ENCODE measurements at regions not wholly inside any gene's neighbourhood (a gene's known extent, or its start where the extent isn't known, plus 50 kb on each side); places are given as distances from the start of the nearest gene placed in this dataset.

DNA sequence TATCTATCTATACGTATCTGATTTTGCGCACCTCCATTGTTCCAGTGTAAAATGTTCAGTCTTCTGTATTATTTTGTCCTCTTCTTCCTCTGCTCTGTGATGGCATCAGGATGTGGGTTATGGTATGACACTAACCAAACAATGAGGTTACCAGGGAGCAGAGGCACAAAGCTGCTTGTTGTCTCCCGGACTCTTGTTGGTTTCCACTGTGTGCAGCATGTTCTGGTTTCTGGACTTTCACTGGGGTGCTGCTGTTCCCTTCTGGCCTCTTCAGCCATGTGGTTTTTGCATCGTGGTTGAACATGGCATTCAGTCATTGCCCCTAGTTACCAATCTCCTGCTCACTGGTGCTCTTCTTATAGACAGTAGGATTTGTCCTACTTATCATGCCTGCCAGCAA, 665.9 kb downstream of the CBLN2 start:
- Mint-ChIP-seq H3K9me3 (peaks cover 25% of the 10 kb centered on the region), H3K27ac (no peak overlapping the region), H3K4me1 (no peaks in the 10 kb centered on the region), H3K36me3 (no peaks in the 10 kb centered on the region), H3K4me3 (no peak overlapping the region)
- DNase-seq (ENCODE audit: low spot score in 2 of 2) (no peak), ATAC-seq (no peak)

DNA sequence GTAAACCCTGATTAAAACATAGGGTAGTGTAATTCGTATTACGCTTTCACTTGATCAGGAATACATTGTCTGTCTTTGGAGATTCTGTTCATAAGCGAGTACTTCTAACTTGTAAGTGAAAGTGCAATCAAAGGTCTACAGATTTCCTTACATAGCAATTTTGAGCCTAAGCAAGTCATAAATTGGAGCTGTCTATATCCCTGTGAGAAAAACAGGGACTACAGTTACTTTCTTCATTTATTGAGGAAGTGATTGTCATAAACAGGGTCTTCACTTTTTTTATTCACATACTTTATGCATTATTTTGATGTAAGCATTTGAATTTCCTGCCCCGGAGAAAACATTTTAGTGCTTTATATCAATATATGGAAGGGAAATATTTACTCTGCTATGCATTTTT, 670.4 kb downstream of the CBLN2 start:
- Mint-ChIP-seq H3K9me3 (peaks cover 17% of the 10 kb centered on the region), H3K36me3 (no peaks in the 10 kb centered on the region), H3K27ac (no peak overlapping the region), H3K4me1 (no peaks in the 10 kb centered on the region), H3K4me3 (no peak overlapping the region)
- no peak for ATAC-seq
- no peak for DNase-seq (ENCODE audit: low spot score in 2 of 2)

DNA sequence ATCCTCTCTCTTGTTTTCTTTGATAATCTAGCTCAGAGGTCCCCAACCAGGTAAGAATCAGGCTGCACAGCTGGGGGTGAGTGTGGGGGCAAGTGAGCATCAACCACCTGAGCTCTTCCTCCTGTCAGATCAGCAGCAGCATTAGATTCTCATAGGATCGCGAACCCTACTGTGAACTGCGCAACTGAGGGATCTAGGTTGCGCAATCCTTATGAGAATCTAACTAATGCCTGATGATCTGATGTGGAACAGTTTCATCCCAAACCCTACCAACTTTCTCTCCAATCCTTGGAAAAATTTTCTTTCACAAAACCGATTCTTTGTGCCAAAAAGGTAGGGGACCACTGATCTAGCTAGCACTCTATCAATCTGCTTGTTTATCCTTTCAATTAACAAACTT, 678.3 kb downstream of the CBLN2 start:
- no peaks in the 10 kb centered on the region for H3K36me3 Mint-ChIP-seq
- no peak overlapping the region for H3K27ac Mint-ChIP-seq
- DNase-seq (ENCODE audit: low spot score in 2 of 2) (no peak), ATAC-seq (no peak)
- no peak overlapping the region for H3K4me3 Mint-ChIP-seq
- no peaks in the 10 kb centered on the region for H3K4me1 Mint-ChIP-seq
- H3K9me3 Mint-ChIP-seq: peaks cover 16% of the 10 kb centered on the region

DNA sequence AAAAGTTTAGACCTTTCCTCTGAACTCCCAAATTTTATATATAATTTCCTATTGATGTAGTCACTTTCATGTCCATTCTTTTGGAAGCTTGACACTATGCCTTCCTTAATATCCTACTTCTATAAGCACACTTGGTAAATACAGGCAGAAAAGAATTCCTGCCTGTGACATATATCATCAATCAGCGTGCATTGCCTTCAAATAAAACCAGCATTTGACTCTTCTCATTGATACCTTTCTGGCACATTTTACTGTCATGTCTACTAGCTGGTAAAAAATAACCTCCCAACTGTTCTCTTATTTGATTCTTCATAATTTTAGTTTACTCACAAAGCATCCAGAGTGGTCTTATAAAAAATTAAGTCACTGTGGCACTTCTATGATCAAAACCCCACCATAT, 693.5 kb downstream of the CBLN2 start:
- H3K9me3 Mint-ChIP-seq: peaks cover 28% of the 10 kb centered on the region
- no peaks in the 10 kb centered on the region for H3K4me1 Mint-ChIP-seq
- H3K36me3 Mint-ChIP-seq: no peaks in the 10 kb centered on the region
- no peak for ATAC-seq
- no peak overlapping the region for H3K27ac Mint-ChIP-seq
- no peak overlapping the region for H3K4me3 Mint-ChIP-seq
- DNase-seq (ENCODE audit: low spot score in 2 of 2): no peak

DNA sequence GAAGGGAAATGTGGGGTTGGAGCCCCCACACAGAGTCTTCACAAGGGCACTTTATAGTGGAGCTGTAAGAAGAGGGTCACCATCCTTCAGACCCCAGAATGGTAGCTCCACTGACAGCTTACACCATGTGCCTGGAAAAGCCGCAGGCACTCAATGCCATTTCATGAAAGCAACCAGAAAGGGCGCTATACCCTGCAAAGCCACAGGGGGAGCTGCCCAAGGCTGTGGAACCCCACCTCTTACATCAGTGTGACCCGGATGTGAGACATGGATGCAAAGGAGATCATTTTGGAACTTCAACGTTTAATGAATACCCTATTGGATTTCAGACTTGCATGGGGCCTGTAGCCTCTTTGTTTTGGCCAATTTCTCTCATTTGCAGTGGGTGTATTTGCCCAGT, 694.7 kb downstream of the CBLN2 start:
- Mint-ChIP-seq H3K36me3 (no peaks in the 10 kb centered on the region), H3K4me1 (no peaks in the 10 kb centered on the region), H3K4me3 (no peak overlapping the region), H3K27ac (no peak overlapping the region), H3K9me3 (peaks cover 25% of the 10 kb centered on the region)
- DNase-seq (ENCODE audit: low spot score in 2 of 2) (no peak), ATAC-seq (no peak)

DNA sequence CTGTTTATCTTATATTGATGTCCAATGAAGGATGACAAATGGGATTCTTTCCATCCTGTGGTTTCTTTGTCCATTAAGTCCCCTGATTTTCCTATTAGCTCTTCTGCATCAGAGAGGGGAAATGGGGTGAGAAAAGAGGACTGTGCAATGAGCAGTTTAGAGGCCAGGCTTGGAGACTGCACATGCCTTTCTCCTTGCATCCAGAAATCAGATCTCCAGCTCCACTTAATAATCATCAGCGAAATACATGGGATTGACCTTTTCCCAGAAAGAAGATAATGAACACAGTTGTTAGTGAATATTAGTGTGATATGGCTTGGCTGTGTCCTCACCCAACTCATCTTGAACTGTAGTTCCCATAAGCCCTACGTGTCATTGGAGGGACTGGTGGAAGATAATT, 697.4 kb downstream of the CBLN2 start:
- Mint-ChIP-seq H3K36me3 (no peaks in the 10 kb centered on the region), H3K27ac (no peak overlapping the region), H3K4me3 (no peak overlapping the region), H3K4me1 (no peaks in the 10 kb centered on the region), H3K9me3 (peaks cover 24% of the 10 kb centered on the region)
- no peak for ATAC-seq
- DNase-seq (ENCODE audit: low spot score in 2 of 2): no peak

DNA sequence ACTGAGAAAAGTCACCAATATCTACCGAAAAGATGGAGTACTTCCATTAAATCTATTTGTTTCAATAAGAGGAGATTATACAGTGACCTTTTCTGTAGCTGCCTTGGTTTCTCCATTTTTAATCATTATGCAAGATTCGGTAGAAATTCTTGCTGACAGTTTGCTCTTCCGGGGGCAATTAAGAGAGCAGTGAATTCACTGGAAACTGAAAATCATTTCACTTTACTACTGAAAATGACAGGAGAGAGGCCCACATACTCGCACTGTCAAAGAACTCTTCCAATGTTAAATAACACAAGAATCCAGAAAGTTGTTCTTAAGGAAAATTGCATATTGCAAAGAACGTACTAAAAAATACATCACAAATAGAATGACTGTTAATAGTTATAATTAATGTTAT, 699.3 kb downstream of the CBLN2 start:
- Mint-ChIP-seq H3K4me1 (no peaks in the 10 kb centered on the region), H3K9me3 (peaks cover 13% of the 10 kb centered on the region), H3K4me3 (no peak overlapping the region), H3K36me3 (no peaks in the 10 kb centered on the region), H3K27ac (no peak overlapping the region)
- DNase-seq (ENCODE audit: low spot score in 2 of 2): no peak
- no peak for ATAC-seq

DNA sequence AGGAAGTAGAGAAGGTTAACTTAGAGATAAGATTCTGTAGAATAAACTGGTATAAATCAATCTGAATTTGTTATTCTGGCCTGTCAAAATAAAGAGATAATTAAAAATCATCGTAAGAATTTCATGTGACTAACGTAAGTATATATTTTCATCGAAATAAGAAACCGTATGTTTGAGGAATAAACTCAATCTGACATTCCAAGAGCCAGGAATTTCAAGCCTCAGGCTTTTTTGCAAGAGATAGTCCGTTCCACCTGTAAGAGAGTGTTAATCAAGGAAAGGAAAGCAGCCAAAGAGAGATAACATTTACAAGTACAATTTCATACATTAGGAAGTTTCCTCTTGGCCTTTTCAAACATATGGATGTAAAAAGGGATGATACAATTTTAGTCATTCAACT, 701.5 kb downstream of the CBLN2 start:
- Mint-ChIP-seq H3K36me3 (no peaks in the 10 kb centered on the region), H3K9me3 (peaks cover 6% of the 10 kb centered on the region), H3K27ac (no peak overlapping the region), H3K4me3 (no peak overlapping the region), H3K4me1 (no peaks in the 10 kb centered on the region)
- DNase-seq (ENCODE audit: low spot score in 2 of 2) (no peak), ATAC-seq (no peak)

DNA sequence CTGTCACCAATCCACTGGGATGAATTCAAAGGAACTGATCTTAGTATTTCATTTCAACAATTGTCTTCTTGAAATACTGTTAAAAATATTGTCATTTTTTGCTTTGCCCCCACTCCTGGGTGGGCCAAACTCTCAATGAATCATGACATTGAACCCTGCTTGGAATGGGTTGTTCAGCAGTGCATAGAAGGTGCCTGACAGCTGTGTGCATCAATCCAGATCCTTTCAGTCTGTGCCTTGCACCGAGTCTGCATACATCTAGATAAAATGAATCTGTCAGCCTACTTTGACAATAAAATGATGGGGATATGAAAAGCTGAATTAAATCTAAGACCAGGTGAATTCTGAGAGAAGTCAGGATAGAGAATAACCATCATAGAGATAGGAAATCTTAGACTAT, 706.6 kb downstream of the CBLN2 start:
- Mint-ChIP-seq H3K36me3 (no peaks in the 10 kb centered on the region), H3K4me3 (no peak overlapping the region), H3K4me1 (no peaks in the 10 kb centered on the region), H3K27ac (no peak overlapping the region), H3K9me3 (peaks cover 8% of the 10 kb centered on the region)
- no peak for DNase-seq (ENCODE audit: low spot score in 2 of 2)
- no peak for ATAC-seq

DNA sequence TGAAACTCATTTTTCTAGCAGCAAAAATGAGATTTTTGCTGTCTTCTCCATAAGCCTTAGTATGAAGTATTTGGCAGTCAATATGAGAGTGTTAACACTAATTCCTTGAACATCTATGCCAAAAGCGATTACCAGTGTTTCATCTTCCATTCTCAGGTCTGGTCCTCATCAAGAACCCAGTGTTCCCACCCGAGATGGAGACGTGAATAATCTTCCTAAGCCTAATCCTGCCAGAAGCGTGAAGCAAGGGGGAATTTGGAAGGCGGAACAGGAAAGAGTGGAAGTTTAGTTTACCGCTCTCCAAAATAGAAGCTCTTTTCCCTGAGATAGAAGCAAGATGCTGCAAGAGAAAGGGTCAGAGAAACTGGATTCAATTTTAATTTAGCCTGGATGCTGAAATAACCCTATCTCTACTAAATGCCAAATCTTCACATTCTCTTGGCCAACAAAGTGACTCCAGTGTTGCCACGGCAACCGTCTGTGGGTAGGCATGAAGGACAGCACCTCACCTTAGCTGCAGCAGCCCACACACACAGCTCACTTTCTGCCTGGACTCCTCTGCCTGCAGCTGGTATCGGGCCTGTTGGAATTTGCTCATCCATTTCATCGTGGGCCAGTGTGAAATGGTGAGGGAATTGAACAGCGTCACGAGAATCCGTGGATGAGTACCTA, 711.1 kb downstream of the CBLN2 start:
- no peak overlapping the region for H3K4me3 Mint-ChIP-seq
- DNase-seq (ENCODE audit: low spot score in 2 of 2): no peak
- no peak overlapping the region for H3K27ac Mint-ChIP-seq
- H3K4me1 Mint-ChIP-seq: no peaks in the 10 kb centered on the region
- H3K36me3 Mint-ChIP-seq: no peaks in the 10 kb centered on the region
- ATAC-seq: no peak
- H3K9me3 Mint-ChIP-seq: peaks cover 13% of the 10 kb centered on the region

DNA sequence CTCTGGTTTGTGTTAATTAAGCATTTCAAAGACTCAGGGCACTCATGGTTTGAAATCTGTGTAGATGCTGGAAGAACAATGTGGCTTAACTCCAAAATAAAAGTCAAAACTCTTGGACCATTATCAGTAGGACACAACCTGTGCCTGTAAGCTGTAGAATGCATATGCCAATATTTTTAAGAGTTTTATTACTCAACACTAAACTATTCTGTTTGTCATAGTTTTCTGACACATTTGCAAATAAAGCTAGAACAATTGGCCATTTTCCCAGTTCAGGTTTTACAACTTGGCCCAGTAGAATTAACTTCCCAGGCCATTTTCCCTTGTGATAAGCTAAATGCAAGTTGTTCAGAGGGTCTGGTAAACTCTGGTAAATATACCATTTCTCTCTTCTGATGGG, 713.1 kb downstream of the CBLN2 start:
- Mint-ChIP-seq H3K9me3 (peaks cover 15% of the 10 kb centered on the region), H3K4me1 (no peaks in the 10 kb centered on the region), H3K36me3 (no peaks in the 10 kb centered on the region), H3K27ac (no peak overlapping the region), H3K4me3 (no peak overlapping the region)
- DNase-seq (ENCODE audit: low spot score in 2 of 2) (no peak), ATAC-seq (no peak)

DNA sequence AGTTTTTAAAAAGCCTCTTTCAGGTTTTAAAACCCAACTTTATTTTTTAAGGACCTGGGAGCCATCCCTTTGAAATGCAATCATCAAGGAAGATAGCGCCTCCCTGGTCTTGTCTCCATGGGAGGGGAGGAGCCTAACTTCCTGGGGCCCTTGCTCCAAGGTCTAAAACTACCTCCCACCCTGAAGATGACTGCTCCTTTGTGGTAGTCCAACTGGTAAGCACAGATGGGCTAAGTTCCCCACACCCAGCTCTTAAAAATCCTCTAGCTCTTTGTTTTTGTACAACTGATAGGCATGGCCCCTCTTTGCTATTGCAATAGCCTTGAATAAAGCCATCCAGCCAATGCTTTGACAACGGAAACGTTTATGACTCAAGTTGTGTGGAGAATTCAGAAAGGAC, 716.8 kb downstream of the CBLN2 start:
- Mint-ChIP-seq H3K9me3 (peaks cover 16% of the 10 kb centered on the region), H3K4me1 (no peaks in the 10 kb centered on the region), H3K36me3 (no peaks in the 10 kb centered on the region), H3K4me3 (no peak overlapping the region), H3K27ac (no peak overlapping the region)
- ATAC-seq: no peak
- no peak for DNase-seq (ENCODE audit: low spot score in 2 of 2)

DNA sequence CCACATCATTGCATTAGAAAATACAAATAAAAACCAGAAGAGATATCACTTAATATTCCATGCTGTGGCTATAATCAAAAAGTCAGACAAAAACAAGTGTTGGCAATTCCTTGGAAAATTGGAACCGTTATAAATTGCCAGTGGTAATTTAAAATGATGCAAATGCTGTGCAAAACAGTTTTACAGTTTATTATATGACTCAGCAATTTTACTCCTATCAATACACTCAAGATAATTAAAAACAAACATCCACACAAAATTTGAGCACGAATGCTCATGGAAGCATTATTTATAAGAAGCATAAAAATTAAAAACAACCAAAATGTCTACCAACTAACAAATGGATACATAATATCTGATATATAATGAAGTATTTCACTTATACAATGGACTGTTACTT, 728.8 kb downstream of the CBLN2 start:
- no peaks in the 10 kb centered on the region for H3K36me3 Mint-ChIP-seq
- no peaks in the 10 kb centered on the region for H3K4me1 Mint-ChIP-seq
- H3K4me3 Mint-ChIP-seq: no peak overlapping the region
- DNase-seq (ENCODE audit: low spot score in 2 of 2) (no peak), ATAC-seq (no peak)
- peaks cover 16% of the 10 kb centered on the region for H3K9me3 Mint-ChIP-seq
- H3K27ac Mint-ChIP-seq: no peak overlapping the region

DNA sequence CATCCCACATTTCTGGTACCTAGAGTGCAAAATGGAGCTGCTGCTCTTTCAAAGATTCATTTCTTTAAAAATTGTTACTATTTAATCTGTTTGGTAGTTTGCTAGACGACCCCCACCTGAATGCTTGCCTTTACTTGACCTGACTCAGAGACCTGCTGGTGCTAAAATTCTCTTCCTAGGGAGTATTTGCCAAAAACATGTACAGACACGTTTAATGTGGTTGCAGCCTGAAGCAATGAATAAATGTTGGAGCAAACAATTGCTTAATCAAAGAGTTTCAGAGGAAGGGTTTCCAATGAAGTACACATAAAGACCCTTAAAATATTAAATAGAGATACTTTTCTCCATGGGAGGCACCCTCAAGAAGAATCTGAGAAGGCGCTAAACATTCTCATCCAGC, 734.4 kb downstream of the CBLN2 start:
- H3K4me3 Mint-ChIP-seq: no peak overlapping the region
- H3K9me3 Mint-ChIP-seq: peaks cover 24% of the 10 kb centered on the region
- no peak for ATAC-seq
- H3K27ac Mint-ChIP-seq: no peak overlapping the region
- H3K4me1 Mint-ChIP-seq: no peaks in the 10 kb centered on the region
- DNase-seq (ENCODE audit: low spot score in 2 of 2): no peak
- H3K36me3 Mint-ChIP-seq: no peaks in the 10 kb centered on the region

DNA sequence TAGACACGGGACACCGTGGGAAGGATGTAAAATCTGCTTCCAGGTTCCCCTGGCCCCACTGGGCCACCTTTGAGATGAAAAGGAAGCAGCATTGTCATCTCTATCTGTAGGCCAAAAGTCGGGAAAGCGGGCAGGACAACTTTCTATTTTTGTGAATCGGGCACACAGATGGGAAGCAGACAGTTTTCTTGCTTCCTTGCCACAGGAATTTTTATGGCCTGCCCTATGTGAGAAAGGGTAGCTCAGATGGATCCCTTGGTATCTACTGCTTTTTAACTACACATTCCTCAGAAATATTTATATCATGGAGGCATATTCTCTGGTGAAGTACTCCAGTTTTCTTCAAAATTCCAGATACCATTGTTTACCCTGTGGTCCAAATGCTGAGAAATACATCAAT, 735.5 kb downstream of the CBLN2 start:
- Mint-ChIP-seq H3K4me1 (no peaks in the 10 kb centered on the region), H3K27ac (no peak overlapping the region), H3K36me3 (no peaks in the 10 kb centered on the region), H3K9me3 (peaks cover 26% of the 10 kb centered on the region), H3K4me3 (no peak overlapping the region)
- ATAC-seq (no peak), DNase-seq (ENCODE audit: low spot score in 2 of 2) (no peak)

DNA sequence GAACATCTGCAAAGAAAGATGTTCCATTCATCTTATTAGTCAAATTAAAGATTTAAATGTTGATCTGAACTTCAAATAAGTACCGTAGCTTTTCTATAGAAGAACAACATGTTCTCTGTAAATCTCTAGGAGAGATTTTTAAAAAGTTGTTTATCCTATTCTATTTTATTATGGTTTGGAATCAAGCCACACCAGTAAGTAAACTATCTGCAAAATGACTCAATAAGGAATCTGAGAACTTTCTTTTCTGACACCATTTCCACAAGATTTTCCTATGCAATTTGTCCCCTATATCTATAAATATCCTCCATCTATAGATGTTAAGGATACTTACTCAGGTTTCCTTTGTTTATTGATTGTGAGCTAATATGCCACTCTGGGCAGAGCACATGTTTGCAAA, 736.6 kb downstream of the CBLN2 start:
- Mint-ChIP-seq H3K4me1 (no peaks in the 10 kb centered on the region), H3K27ac (no peak overlapping the region), H3K4me3 (no peak overlapping the region), H3K9me3 (peaks cover 24% of the 10 kb centered on the region), H3K36me3 (no peaks in the 10 kb centered on the region)
- ATAC-seq: no peak
- DNase-seq (ENCODE audit: low spot score in 2 of 2): no peak
